Keratinocyte (primary cell): ENCODE measurements at regions not wholly inside any gene's neighbourhood (a gene's known extent, or its start where the extent isn't known, plus 50 kb on each side); places are given as distances from the start of the nearest gene placed in this dataset.

Experiments
- CTCF ChIP-seq, 3 experiments: IDR thresholded peaks in 1 of 3; conservative IDR thresholded peaks in 1 of 3; optimal IDR thresholded peaks in 1 of 3; 2 replicates in 2 of 3; 3 replicates in 1 of 3; pipeline versions ENCODE3 to v1.5.1; 2011; ENCODE audit warnings: low read length in 3 of 3, mild to moderate bottlenecking in 3 of 3, moderate library complexity in 2 of 3, control low read depth in 1 of 3, inconsistent platforms in 1 of 3; ENCODE audit not compliant: insufficient read depth in 2 of 3; ENCODE audit errors: extremely low read depth in 1 of 3
- EZH2 ChIP-seq: IDR thresholded peaks from one replicate; pipeline ENCODE4 v1.6.1; 2012; ENCODE audit warnings: inconsistent platforms, mild to moderate bottlenecking, low read length, moderate library complexity

GRCh38 chr9:109923806-109924205 lies 143.8 kb downstream of the PALM2AKAP2 start:
- no peak for TF ChIP-seq CTCF (optimal IDR thresholded peaks at IDR 0.05 in 1 of 3, IDR thresholded peaks at IDR 0.05 in 1 of 3, conservative IDR thresholded peaks at IDR 0.05 in 1 of 3; ENCODE audit: extremely low read depth in 1 of 3, insufficient read depth in 2 of 3, low read length in 3 of 3)
- TF ChIP-seq EZH2: no peak
